ENCODE measurements at regions not wholly inside any gene's neighbourhood (a gene's known extent, or its start where the extent isn't known, plus 50 kb on each side); places are given as distances from the start of the nearest gene placed in this dataset.

DNA sequence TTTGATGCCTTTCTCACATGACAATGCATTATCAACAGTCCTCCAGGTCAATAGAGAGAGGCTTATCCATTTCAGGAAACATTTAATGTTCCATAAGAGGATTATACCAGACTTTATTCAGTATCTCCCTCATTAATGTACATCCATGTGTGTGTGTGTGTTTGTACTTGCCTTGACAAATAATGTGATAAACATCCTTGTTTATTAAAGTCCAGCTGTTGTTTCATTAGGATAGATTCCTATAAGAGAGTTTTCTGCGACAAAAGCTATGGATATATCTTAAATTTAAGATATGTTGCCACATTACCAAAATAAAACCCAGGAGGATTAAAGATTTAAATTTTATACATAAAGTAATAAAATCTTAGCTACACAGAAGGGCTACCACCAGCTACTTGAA lies 492.6 kb downstream of the TOX3 start:
- CTCF ChIA-PET (ENCODE audit: low intra/inter-chr PET ratio, low total read pairs): no interaction called here
- 26% methylated on average over 1 of the region's 1 CpG for WGBS (ENCODE audit: low lambda C conversion rate)

GRCh38 chr16:52052818-52053217 lies 494.1 kb downstream of the TOX3 start:
- CTCF ChIA-PET (ENCODE audit: low intra/inter-chr PET ratio, low total read pairs): no interaction called here
- Histone ChIP-seq H3K4me2 (ENCODE audit: low read depth, low read length) (0 out of 2 replicates have a peak overlapping the region, but pooled peaks have one; percentile 26), H3K9ac (ENCODE audit: insufficient read depth, low read depth, low read length) (no peak overlapping the region), H3K4me3 (replicated peaks in 1 of 3; ENCODE audit: insufficient read depth in 1 of 3, low read depth in 2 of 3, low read length in 3 of 3) (no peak overlapping the region; a peak in 1 of 6 replicates), H3K27ac (ENCODE audit: extremely low read length, insufficient read depth, low read length) (no peak overlapping the region), H3K36me3 (replicated peaks in 1 of 2; ENCODE audit: control insufficient read depth in 1 of 2, insufficient read depth in 2 of 2, low read length in 2 of 2) (no peaks in the 10 kb centered on the region), H4K20me1 (ENCODE audit: insufficient read depth, low read length) (no peaks in the 10 kb centered on the region), H3K9me3 (ENCODE audit: low read length) (0 out of 2 replicates have a peak, but pooled peaks cover 5% of the 10 kb centered on the region), H3K27me3 (ENCODE audit: control insufficient read depth in 1 of 2, insufficient read depth in 2 of 2, low read length in 2 of 2) (no peaks in the 10 kb centered on the region), H3K79me2 (ENCODE audit: insufficient read depth, low read length) (no peaks in the 10 kb centered on the region), H3K4me1 (ENCODE audit: insufficient read depth, low read length) (peaks cover 19% of the 10 kb centered on the region), H2AFZ (ENCODE audit: low read length) (no peak overlapping the region)
- no TSS peak for BruUV-seq (replicated peaks)
- intact Hi-C loops (cut with micrococcal nuclease; ENCODE audit: unreplicated experiment): no loop called here
- POLR2A ChIA-PET: no interaction called here
- in situ Hi-C loops (cut with HindIII; ENCODE audit: extremely low pct_ligation_motif_present, low pct_unique_long_range_greater_than_20kb): no loop called here
- DNase-seq (ENCODE audit: low spot score) (peak; percentile 42), FAIRE-seq (peak; percentile 40), ATAC-seq (peak; percentile 75)
- no peak for TF ChIP-seq CENPX (CRISPR knock-in tag; IDR thresholded peaks at IDR 0.05)
- TF ChIP-seq CEBPG (CRISPR knock-in tag; IDR thresholded peaks at IDR 0.05): peak; percentile 57
- TF ChIP-seq TSC22D2 (CRISPR knock-in tag; IDR thresholded peaks at IDR 0.05; ENCODE audit: borderline replicate concordance): no peak
- TF ChIP-seq, protein P1, sequence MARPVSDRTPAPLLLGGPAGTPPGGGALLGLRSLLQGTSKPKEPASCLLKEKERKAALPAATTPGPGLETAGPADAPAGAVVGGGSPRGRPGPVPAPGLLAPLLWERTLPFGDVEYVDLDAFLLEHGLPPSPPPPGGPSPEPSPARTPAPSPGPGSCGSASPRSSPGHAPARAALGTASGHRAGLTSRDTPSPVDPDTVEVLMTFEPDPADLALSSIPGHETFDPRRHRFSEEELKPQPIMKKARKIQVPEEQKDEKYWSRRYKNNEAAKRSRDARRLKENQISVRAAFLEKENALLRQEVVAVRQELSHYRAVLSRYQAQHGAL (CRISPR knock-in tag; IDR thresholded peaks at IDR 0.05; ENCODE audit: not compliant biosample characterization): no peak
- no peak for TF ChIP-seq ZNF740 (CRISPR knock-in tag; IDR thresholded peaks at IDR 0.05)
- TF ChIP-seq CCAR2 (optimal IDR thresholded peaks at IDR 0.05; ENCODE audit: low read depth, low read length): no peak
- TF ChIP-seq ISX (CRISPR knock-in tag; conservative IDR thresholded peaks at IDR 0.05): no peak
- no peak for TF ChIP-seq SP140L (CRISPR knock-in tag; IDR thresholded peaks at IDR 0.05; ENCODE audit: borderline replicate concordance)
- no peak for TF ChIP-seq HOXA3 (CRISPR knock-in tag; IDR thresholded peaks at IDR 0.05)
- TF ChIP-seq, protein P2, sequence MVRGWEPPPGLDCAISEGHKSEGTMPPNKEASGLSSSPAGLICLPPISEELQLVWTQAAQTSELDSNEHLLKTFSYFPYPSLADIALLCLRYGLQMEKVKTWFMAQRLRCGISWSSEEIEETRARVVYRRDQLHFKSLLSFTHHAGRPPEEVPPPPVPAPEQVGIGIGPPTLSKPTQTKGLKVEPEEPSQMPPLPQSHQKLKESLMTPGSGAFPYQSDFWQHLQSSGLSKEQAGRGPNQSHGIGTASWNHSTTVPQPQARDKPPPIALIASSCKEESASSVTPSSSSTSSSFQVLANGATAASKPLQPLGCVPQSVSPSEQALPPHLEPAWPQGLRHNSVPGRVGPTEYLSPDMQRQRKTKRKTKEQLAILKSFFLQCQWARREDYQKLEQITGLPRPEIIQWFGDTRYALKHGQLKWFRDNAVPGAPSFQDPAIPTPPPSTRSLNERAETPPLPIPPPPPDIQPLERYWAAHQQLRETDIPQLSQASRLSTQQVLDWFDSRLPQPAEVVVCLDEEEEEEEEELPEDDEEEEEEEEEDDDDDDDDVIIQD (CRISPR knock-in tag; IDR thresholded peaks at IDR 0.05; ENCODE audit: low read depth): 0 out of 2 replicates have a peak, but pooled peaks have one; percentile 16
- no peak for TF ChIP-seq GFI1 (CRISPR knock-in tag; IDR thresholded peaks at IDR 0.05; ENCODE audit: borderline replicate concordance)
- no peak for TF ChIP-seq SUZ12 (IDR thresholded peaks at IDR 0.05; ENCODE audit: low read depth, low read length)
- no peak for TF ChIP-seq ZMYM3 (CRISPR knock-in tag; IDR thresholded peaks at IDR 0.05)
- TF ChIP-seq GTF2F1 (IDR thresholded peaks at IDR 0.05; ENCODE audit: low read length): no peak

More for the DNA sequence above, 492.6 kb downstream of the TOX3 start:
- TF ChIP-seq NBN (conservative IDR thresholded peaks at IDR 0.05) (no peak), ZNF326 (CRISPR knock-in tag; IDR thresholded peaks at IDR 0.05; ENCODE audit: borderline replicate concordance) (no peak), SP4 (CRISPR knock-in tag; IDR thresholded peaks at IDR 0.05) (no peak), NFATC3 (CRISPR knock-in tag; IDR thresholded peaks at IDR 0.05) (no peak), AGO1 (IDR thresholded peaks at IDR 0.05; ENCODE audit: low read depth, low read length, poor library complexity, severe bottlenecking) (no peak), RFXAP (CRISPR knock-in tag; IDR thresholded peaks at IDR 0.05; ENCODE audit: borderline replicate concordance) (no peak)
- Histone ChIP-seq H2AFZ (ENCODE audit: low read length) (no peak overlapping the region), H3K27me3 (ENCODE audit: control insufficient read depth in 1 of 2, insufficient read depth in 2 of 2, low read length in 2 of 2) (no peaks in the 10 kb centered on the region), H4K20me1 (ENCODE audit: insufficient read depth, low read length) (no peaks in the 10 kb centered on the region), H3K4me1 (ENCODE audit: insufficient read depth, low read length) (peaks cover 19% of the 10 kb centered on the region), H3K79me2 (ENCODE audit: insufficient read depth, low read length) (no peaks in the 10 kb centered on the region), H3K9ac (ENCODE audit: insufficient read depth, low read depth, low read length) (no peak overlapping the region), H3K9me3 (ENCODE audit: low read length) (0 out of 2 replicates have a peak, but pooled peaks cover 5% of the 10 kb centered on the region), H3K36me3 (replicated peaks in 1 of 2; ENCODE audit: control insufficient read depth in 1 of 2, insufficient read depth in 2 of 2, low read length in 2 of 2) (no peaks in the 10 kb centered on the region), H3K4me3 (replicated peaks in 1 of 3; ENCODE audit: insufficient read depth in 1 of 3, low read depth in 2 of 3, low read length in 3 of 3) (no peak overlapping the region), H3K4me2 (ENCODE audit: low read depth, low read length) (no peak overlapping the region), H3K27ac (ENCODE audit: extremely low read length, insufficient read depth, low read length) (no peak overlapping the region)
- in situ Hi-C loops (cut with HindIII; ENCODE audit: extremely low pct_ligation_motif_present, low pct_unique_long_range_greater_than_20kb): no loop called here
- BruUV-seq (replicated peaks): no TSS peak
- no peak for ATAC-seq
- intact Hi-C loops (cut with micrococcal nuclease; ENCODE audit: unreplicated experiment): no loop called here
- POLR2A ChIA-PET: no interaction called here
- no peak for FAIRE-seq
- no peak for DNase-seq (ENCODE audit: low spot score)
